Hindlimb muscle (tissue), 1 donor: ENCODE measurements at regions not wholly inside any gene's neighbourhood (a gene's known extent, or its start where the extent isn't known, plus 50 kb on each side); places are given as distances from the start of the nearest gene placed in this dataset.
A peak's percentile ranks its signal among the peaks of the same experiment; 100 is the strongest.
"Not testable (repeated sequence)": the region's sequence is repeated elsewhere in the genome, so short reads cannot be mapped to it uniquely, and the experiment has no call there.

Experiments
- DNase-seq: peaks from one replicate; pipeline ENCODE4 v3.0.0-alpha.2; 2013

GRCh38 chr5:105145152-105145551 lies 1582.6 kb upstream of the NUDT12 start:
- no peak for DNase-seq

- DNase-seq = no peak
Measured at GRCh38 chr5:105134328-105134727, 1571.7 kb upstream of the NUDT12 start.

GRCh38 chr5:105133087-105133486 lies 1570.5 kb upstream of the NUDT12 start:
- no peak for DNase-seq

GRCh38 chr5:105132581-105132980 lies 1570.0 kb upstream of the NUDT12 start:
- no peak for DNase-seq

GRCh38 chr5:105131045-105131444 lies 1568.5 kb upstream of the NUDT12 start:
- no peak for DNase-seq

GRCh38 chr5:105101577-105101976 lies 1539.0 kb upstream of the NUDT12 start:
- DNase-seq = peak; percentile 15

GRCh38 chr5:105088961-105089360 lies 1526.4 kb upstream of the NUDT12 start:
- DNase-seq = no peak

GRCh38 chr5:105088102-105088501 lies 1525.5 kb upstream of the NUDT12 start:
- DNase-seq = no peak

- no peak for DNase-seq
Measured at GRCh38 chr5:105057893-105058292, 1495.3 kb upstream of the NUDT12 start.

- peak; percentile 3 for DNase-seq
Measured at GRCh38 chr5:105057001-105057436, 1494.4 kb upstream of the NUDT12 start.

- no peak for DNase-seq
Measured at GRCh38 chr5:105054406-105054805, 1491.8 kb upstream of the NUDT12 start.

GRCh38 chr5:105042623-105043022 lies 1480.0 kb upstream of the NUDT12 start:
- DNase-seq = no peak

GRCh38 chr5:105036814-105037213 lies 1474.2 kb upstream of the NUDT12 start:
- DNase-seq = not testable (repeated sequence)

GRCh38 chr5:105034401-105034763 lies 1471.8 kb upstream of the NUDT12 start:
- no peak for DNase-seq

- DNase-seq = no peak
Measured at GRCh38 chr5:105033637-105034400, 1471.2 kb upstream of the NUDT12 start.

GRCh38 chr5:105032917-105033316 lies 1470.3 kb upstream of the NUDT12 start:
- DNase-seq = no peak

- DNase-seq = no peak
Measured at GRCh38 chr5:105030153-105030552, 1467.6 kb upstream of the NUDT12 start.

- no peak for DNase-seq
Measured at GRCh38 chr5:105015098-105015497, 1452.5 kb upstream of the NUDT12 start.

GRCh38 chr5:104998572-104998971 lies 1436.0 kb upstream of the NUDT12 start:
- DNase-seq = no peak

GRCh38 chr5:104998169-104998568 lies 1435.6 kb upstream of the NUDT12 start:
- DNase-seq = no peak

- no peak for DNase-seq
Measured at GRCh38 chr5:104987074-104987473, 1424.5 kb upstream of the NUDT12 start.

- DNase-seq = no peak
Measured at GRCh38 chr5:104977529-104977928, 1414.9 kb upstream of the NUDT12 start.

GRCh38 chr5:104967806-104968410 lies 1405.3 kb upstream of the NUDT12 start:
- DNase-seq = no peak

GRCh38 chr5:104965006-104965405 lies 1402.4 kb upstream of the NUDT12 start:
- DNase-seq = peak; percentile 20
